PC-9 (cell line): ENCODE measurements at regions not wholly inside any gene's neighbourhood (a gene's known extent, or its start where the extent isn't known, plus 50 kb on each side); places are given as distances from the start of the nearest gene placed in this dataset.

Experiments used
- BruUV-seq: library from RNA; stranded (reverse); fragments of 400-500 nt; replicated peaks from 2 replicates; lab custom pipeline; 2021; lab: Mats Ljungman, UMichigan
- CTCF ChIA-PET: fragments of 300-600 bp; sonication (Branson Sonifier 250); formaldehyde crosslinking; loops from one replicate; lab custom pipeline; 2022; ENCODE audit warnings: antibody characterized with exemption; lab: Charles Lee
- POLR2A ChIA-PET: fragments of 300-600 bp; sonication (Branson Sonifier 250); formaldehyde crosslinking; loops from one replicate; lab custom pipeline; 2022; ENCODE audit warnings: antibody characterized with exemption; ENCODE audit not compliant: unreplicated experiment; lab: Charles Lee
- DNase-seq, 2 experiments: peaks; one replicate each; pipeline versions ENCODE4 v3.0.0 to v3.0.0-alpha.2; 2015 to 2022; ENCODE audit warnings: mixed read lengths in 1 of 2
- H2AFZ ChIP-seq: fragments of 200-600 bp; sonication (generic); 2 replicates; pipeline ENCODE4 v1.8.1; 2017; ENCODE audit warnings: antibody characterized with exemption
- H3F3A ChIP-seq: fragments of 200-600 bp; sonication (generic); 2 replicates; pipeline ENCODE4 v1.8.1; 2017; ENCODE audit warnings: antibody characterized with exemption, mild to moderate bottlenecking, low read depth; ENCODE audit not compliant: insufficient read depth
- H3K27ac ChIP-seq: fragments of 200-600 bp; sonication (generic); 2 replicates; pipeline ENCODE4 v1.6.1; 2016; ENCODE audit warnings: mixed run types
- H3K27me3 ChIP-seq: fragments of 200-600 bp; sonication (generic); 2 replicates; pipeline ENCODE4 v1.6.1; 2016; ENCODE audit warnings: low read depth, mixed run types; ENCODE audit not compliant: insufficient read depth
- H3K36me3 ChIP-seq: fragments of 200-600 bp; sonication (generic); 2 replicates; pipeline ENCODE4 v1.6.1; 2016; ENCODE audit warnings: low read depth, mixed run types
- H3K4me1 ChIP-seq: fragments of 200-600 bp; sonication (generic); replicated peaks from 2 replicates; pipeline ENCODE4 v1.6.1; 2016; ENCODE audit warnings: mixed run types; ENCODE audit not compliant: insufficient read depth
- H3K4me2 ChIP-seq: fragments of 200-600 bp; sonication (generic); 2 replicates; pipeline ENCODE4 v1.6.1; 2017; ENCODE audit warnings: mixed run types
- H3K4me3 ChIP-seq: fragments of 200-600 bp; sonication (generic); 2 replicates; pipeline ENCODE4 v1.6.1; 2016; ENCODE audit warnings: mixed run types
- H3K79me2 ChIP-seq: fragments of 200-600 bp; sonication (generic); 2 replicates; pipeline ENCODE4 v1.6.1; 2017; ENCODE audit warnings: low read depth, mixed run types
- H3K9me2 ChIP-seq: fragments of 200-600 bp; sonication (generic); 2 replicates; pipeline ENCODE4 v1.8.1; 2017; ENCODE audit warnings: mild to moderate bottlenecking; ENCODE audit not compliant: insufficient read depth
- H3K9me3 ChIP-seq: fragments of 200-600 bp; sonication (generic); 2 replicates; pipeline ENCODE4 v1.8.1; 2016; ENCODE audit warnings: low read depth; ENCODE audit not compliant: insufficient read depth
- H4K20me1 ChIP-seq: fragments of 200-600 bp; sonication (generic); 2 replicates; pipeline ENCODE4 v1.8.1; 2017; ENCODE audit not compliant: insufficient read depth
- EZH2 ChIP-seq: fragments of 200-600 bp; sonication (generic); IDR thresholded peaks from 2 replicates; pipeline ENCODE4 v1.8.0; 2017; ENCODE audit warnings: antibody characterized with exemption, low read depth
- intact Hi-C: fragments of 100-400 bp; cut with micrococcal nuclease; formaldehyde crosslinking; loops from one replicate; pipeline ENCODE4 v1.10.0; 2022; ENCODE audit not compliant: unreplicated experiment
- TF ChIP-seq, protein P1 (sequence below): fragments of 200-600 bp; sonication (generic); conservative IDR thresholded peaks from 2 replicates; pipeline ENCODE4 v1.6.1; 2017; ENCODE audit warnings: mixed run types, antibody characterized with exemption, mild to moderate bottlenecking, moderate library complexity

DNA sequence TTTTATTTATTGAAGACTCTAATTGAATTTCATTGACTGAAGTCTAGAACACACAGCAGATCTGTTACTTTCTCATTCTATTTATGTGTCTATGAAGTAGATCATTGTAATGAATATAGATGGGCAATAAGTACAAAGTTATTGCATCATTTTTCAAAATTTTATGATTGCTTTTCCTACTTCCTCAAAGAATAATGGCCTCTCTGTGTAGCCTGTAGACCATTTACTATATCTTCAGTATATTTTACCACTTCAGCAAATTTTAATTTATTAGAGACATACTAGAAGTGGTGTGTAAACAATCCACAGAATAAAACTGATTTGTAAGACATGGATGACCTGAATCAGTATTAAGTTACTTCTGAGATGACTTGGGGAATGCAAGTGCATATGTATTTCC lies 291.7 kb upstream of the FAR2 start:
- H3K9me2 ChIP-seq: no peaks in the 10 kb centered on the region
- no peak overlapping the region for H3K4me3 ChIP-seq
- no peak overlapping the region for H3K27ac ChIP-seq
- ChIA-PET POLR2A (no interaction called here), CTCF (no interaction called here)
- H3K79me2 ChIP-seq: no peaks in the 10 kb centered on the region
- H3F3A ChIP-seq: no peaks in the 10 kb centered on the region
- H3K4me1 ChIP-seq: no peaks in the 10 kb centered on the region
- no peak overlapping the region for H3K4me2 ChIP-seq
- 0 out of 2 replicates have a peak overlapping the region, but pooled peaks have one; percentile 30 for H2AFZ ChIP-seq
- intact Hi-C loops: no loop called here
- H3K27me3 ChIP-seq: no peaks in the 10 kb centered on the region
- DNase-seq: no peak
- TF ChIP-seq, protein P1, sequence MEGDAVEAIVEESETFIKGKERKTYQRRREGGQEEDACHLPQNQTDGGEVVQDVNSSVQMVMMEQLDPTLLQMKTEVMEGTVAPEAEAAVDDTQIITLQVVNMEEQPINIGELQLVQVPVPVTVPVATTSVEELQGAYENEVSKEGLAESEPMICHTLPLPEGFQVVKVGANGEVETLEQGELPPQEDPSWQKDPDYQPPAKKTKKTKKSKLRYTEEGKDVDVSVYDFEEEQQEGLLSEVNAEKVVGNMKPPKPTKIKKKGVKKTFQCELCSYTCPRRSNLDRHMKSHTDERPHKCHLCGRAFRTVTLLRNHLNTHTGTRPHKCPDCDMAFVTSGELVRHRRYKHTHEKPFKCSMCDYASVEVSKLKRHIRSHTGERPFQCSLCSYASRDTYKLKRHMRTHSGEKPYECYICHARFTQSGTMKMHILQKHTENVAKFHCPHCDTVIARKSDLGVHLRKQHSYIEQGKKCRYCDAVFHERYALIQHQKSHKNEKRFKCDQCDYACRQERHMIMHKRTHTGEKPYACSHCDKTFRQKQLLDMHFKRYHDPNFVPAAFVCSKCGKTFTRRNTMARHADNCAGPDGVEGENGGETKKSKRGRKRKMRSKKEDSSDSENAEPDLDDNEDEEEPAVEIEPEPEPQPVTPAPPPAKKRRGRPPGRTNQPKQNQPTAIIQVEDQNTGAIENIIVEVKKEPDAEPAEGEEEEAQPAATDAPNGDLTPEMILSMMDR: no peak
- no peak for TF ChIP-seq EZH2
- H3K36me3 ChIP-seq: no peaks in the 10 kb centered on the region
- no peaks in the 10 kb centered on the region for H4K20me1 ChIP-seq
- H3K9me3 ChIP-seq: no peaks in the 10 kb centered on the region
- BruUV-seq: no TSS peak

DNA sequence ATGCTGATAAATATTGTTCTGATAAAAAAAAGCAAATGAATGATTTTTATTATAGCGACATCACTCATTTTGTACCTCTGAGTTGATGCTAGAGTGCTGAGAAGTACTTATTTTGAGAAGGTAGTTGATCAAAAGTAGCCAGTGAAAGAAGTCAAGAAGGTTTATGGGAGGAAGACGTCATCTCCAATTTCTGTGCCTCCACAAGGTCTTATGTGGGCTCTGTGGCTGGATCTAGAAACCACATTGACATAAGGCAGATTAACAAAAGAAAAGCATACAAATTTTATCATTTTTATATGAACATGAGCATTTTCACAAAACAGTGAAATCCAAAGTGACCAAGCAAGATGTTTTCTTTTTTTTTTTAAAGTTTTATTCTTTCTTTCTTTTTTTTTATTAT lies 289.5 kb upstream of the FAR2 start:
- no peak for TF ChIP-seq EZH2
- TF ChIP-seq, protein P1: no peak
- POLR2A ChIA-PET: no interaction called here
- no peaks in the 10 kb centered on the region for H4K20me1 ChIP-seq
- no peaks in the 10 kb centered on the region for H3F3A ChIP-seq
- no peak overlapping the region for H3K27ac ChIP-seq
- intact Hi-C loops: no loop called here
- H3K4me3 ChIP-seq: no peak overlapping the region
- no peaks in the 10 kb centered on the region for H3K4me1 ChIP-seq
- no peak overlapping the region for H2AFZ ChIP-seq
- H3K4me2 ChIP-seq: no peak overlapping the region
- no peaks in the 10 kb centered on the region for H3K79me2 ChIP-seq
- H3K27me3 ChIP-seq: no peaks in the 10 kb centered on the region
- DNase-seq: no peak
- H3K9me2 ChIP-seq: no peaks in the 10 kb centered on the region
- H3K9me3 ChIP-seq: no peaks in the 10 kb centered on the region
- no TSS peak for BruUV-seq
- no peaks in the 10 kb centered on the region for H3K36me3 ChIP-seq
- CTCF ChIA-PET: no interaction called here

DNA sequence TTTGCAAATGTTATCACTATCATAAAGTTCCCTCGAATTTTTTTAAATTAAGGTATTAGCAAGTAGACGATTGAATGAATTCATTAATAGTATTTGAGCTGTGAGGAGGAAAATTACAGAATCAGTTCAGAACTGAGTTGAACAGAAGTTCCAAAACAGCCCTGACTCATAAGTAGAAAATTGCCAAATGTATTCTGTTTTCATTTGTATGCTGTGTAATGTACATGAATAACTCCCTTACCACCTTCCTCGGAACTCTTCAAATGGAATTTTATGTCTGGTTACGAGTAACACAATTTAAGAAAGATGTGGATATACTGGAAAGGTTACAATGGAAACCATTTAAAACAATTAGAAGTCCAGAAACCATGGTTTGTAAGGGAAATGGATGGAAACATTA lies 283.3 kb upstream of the FAR2 start:
- Histone ChIP-seq H3K9me3 (no peaks in the 10 kb centered on the region), H4K20me1 (no peaks in the 10 kb centered on the region), H3K27me3 (no peaks in the 10 kb centered on the region), H3F3A (no peaks in the 10 kb centered on the region), H3K9me2 (no peaks in the 10 kb centered on the region), H3K36me3 (no peaks in the 10 kb centered on the region), H3K79me2 (no peaks in the 10 kb centered on the region), H3K4me2 (no peak overlapping the region), H3K27ac (no peak overlapping the region), H3K4me3 (no peak overlapping the region), H2AFZ (no peak overlapping the region), H3K4me1 (no peaks in the 10 kb centered on the region)
- BruUV-seq: no TSS peak
- ChIA-PET POLR2A (no interaction called here), CTCF (no interaction called here)
- no peak for DNase-seq
- intact Hi-C loops: no loop called here
- TF ChIP-seq, protein P1: no peak
- no peak for TF ChIP-seq EZH2
